HG02943 (cell line): ENCODE measurements at regions not wholly inside any gene's neighbourhood (a gene's known extent, or its start where the extent isn't known, plus 50 kb on each side); places are given as distances from the start of the nearest gene placed in this dataset.

Experiments used
- ATAC-seq: cut with Tn5 transposase; IDR thresholded peaks from one replicate; pipeline ENCODE4 v1.9.1; 2021; ENCODE audit warnings: mild to moderate bottlenecking, low read depth, moderate library complexity; ENCODE audit not compliant: unreplicated experiment

- ATAC-seq: no peak
These were observed 186.2 kb downstream of the REEP3 start for GRCh38 chr10:63707254-63707910.

GRCh38 chr10:63708421-63708820 lies 187.2 kb downstream of the REEP3 start:
- no peak for ATAC-seq

- no peak for ATAC-seq
These were observed 189.5 kb downstream of the REEP3 start for GRCh38 chr10:63710703-63711102.

- no peak for ATAC-seq
These were observed 190.2 kb downstream of the REEP3 start for GRCh38 chr10:63711361-63711760.

GRCh38 chr10:63711867-63712716 lies 190.9 kb downstream of the REEP3 start:
- no peak for ATAC-seq

GRCh38 chr10:63712717-63713115 lies 191.5 kb downstream of the REEP3 start:
- ATAC-seq: no peak

- no peak for ATAC-seq
These were observed 192.3 kb downstream of the REEP3 start for GRCh38 chr10:63713191-63714144.

- no peak for ATAC-seq
These were observed 194.9 kb downstream of the REEP3 start for GRCh38 chr10:63716016-63716580.

- no peak for ATAC-seq
These were observed 196.0 kb downstream of the REEP3 start for GRCh38 chr10:63717027-63717715.

GRCh38 chr10:63718006-63718405 lies 196.8 kb downstream of the REEP3 start:
- no peak for ATAC-seq

GRCh38 chr10:63718421-63718820 lies 197.2 kb downstream of the REEP3 start:
- ATAC-seq: no peak

GRCh38 chr10:63719226-63719856 lies 198.1 kb downstream of the REEP3 start:
- no peak for ATAC-seq

GRCh38 chr10:63720072-63720537 lies 198.9 kb downstream of the REEP3 start:
- no peak for ATAC-seq

GRCh38 chr10:63720676-63721075 lies 199.5 kb downstream of the REEP3 start:
- ATAC-seq: peak; percentile 74

GRCh38 chr10:63722537-63722936 lies 201.3 kb downstream of the REEP3 start:
- ATAC-seq: no peak

GRCh38 chr10:63723320-63723719 lies 202.1 kb downstream of the REEP3 start:
- ATAC-seq: no peak

- no peak for ATAC-seq
These were observed 202.5 kb downstream of the REEP3 start for GRCh38 chr10:63723741-63724140.

GRCh38 chr10:63724922-63725321 lies 203.7 kb downstream of the REEP3 start:
- no peak for ATAC-seq

GRCh38 chr10:63726867-63727266 lies 205.7 kb downstream of the REEP3 start:
- no peak for ATAC-seq
